Testis (tissue), 2 donors: ENCODE measurements at regions not wholly inside any gene's neighbourhood (a gene's known extent, or its start where the extent isn't known, plus 50 kb on each side); places are given as distances from the start of the nearest gene placed in this dataset.

Source experiments
- POLR2A ChIP-seq: fragments of 450-650 bp; IDR thresholded peaks from one replicate; pipeline ENCODE4 v1.6.1; 2017; ENCODE audit warnings: antibody characterized with exemption, mild to moderate bottlenecking, moderate library complexity
- TF ChIP-seq, protein P1 (sequence below), 3 experiments: fragments of 450-650 bp in 2 of 3; fragments of 200-600 bp in 1 of 3; sonication (generic) in 1 of 3; IDR thresholded peaks; one replicate each; pipeline ENCODE4 v1.5.1; 2016 to 2019; ENCODE audit warnings: antibody characterized with exemption in 3 of 3, mild to moderate bottlenecking in 2 of 3, moderate library complexity in 1 of 3

GRCh38 chr1:232273011-232273410, 356.9 kb downstream of the SIPA1L2 start:
- TF ChIP-seq, protein P1, sequence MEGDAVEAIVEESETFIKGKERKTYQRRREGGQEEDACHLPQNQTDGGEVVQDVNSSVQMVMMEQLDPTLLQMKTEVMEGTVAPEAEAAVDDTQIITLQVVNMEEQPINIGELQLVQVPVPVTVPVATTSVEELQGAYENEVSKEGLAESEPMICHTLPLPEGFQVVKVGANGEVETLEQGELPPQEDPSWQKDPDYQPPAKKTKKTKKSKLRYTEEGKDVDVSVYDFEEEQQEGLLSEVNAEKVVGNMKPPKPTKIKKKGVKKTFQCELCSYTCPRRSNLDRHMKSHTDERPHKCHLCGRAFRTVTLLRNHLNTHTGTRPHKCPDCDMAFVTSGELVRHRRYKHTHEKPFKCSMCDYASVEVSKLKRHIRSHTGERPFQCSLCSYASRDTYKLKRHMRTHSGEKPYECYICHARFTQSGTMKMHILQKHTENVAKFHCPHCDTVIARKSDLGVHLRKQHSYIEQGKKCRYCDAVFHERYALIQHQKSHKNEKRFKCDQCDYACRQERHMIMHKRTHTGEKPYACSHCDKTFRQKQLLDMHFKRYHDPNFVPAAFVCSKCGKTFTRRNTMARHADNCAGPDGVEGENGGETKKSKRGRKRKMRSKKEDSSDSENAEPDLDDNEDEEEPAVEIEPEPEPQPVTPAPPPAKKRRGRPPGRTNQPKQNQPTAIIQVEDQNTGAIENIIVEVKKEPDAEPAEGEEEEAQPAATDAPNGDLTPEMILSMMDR (IDR thresholded peaks at IDR 0.05): no peak
- no peak for TF ChIP-seq POLR2A
